Kidney epithelial cell (primary cell): ENCODE measurements at regions not wholly inside any gene's neighbourhood (a gene's known extent, or its start where the extent isn't known, plus 50 kb on each side); places are given as distances from the start of the nearest gene placed in this dataset.

Experiments used
- DNase-seq: peaks from one replicate; pipeline ENCODE4 v3.0.0-alpha.2; 2010; ENCODE audit warnings: low read depth
- H3K27me3 ChIP-seq: 2 replicates; pipeline ENCODE4 v1.6.0; 2011; ENCODE audit warnings: low read length; ENCODE audit not compliant: control insufficient read depth, insufficient read depth
- H3K36me3 ChIP-seq: 2 replicates; pipeline ENCODE4 v1.5.1; 2011; ENCODE audit warnings: low read length; ENCODE audit not compliant: control insufficient read depth, insufficient read depth
- H3K4me3 ChIP-seq: 2 replicates; pipeline ENCODE4 v1.5.1; 2011; ENCODE audit warnings: low read depth, mild to moderate bottlenecking, control low read depth, low read length
- TF ChIP-seq, protein P1 (sequence below): IDR thresholded peaks from 2 replicates; pipeline ENCODE4 v1.5.1; 2011; ENCODE audit warnings: mild to moderate bottlenecking, moderate library complexity, low read length, control low read depth, inconsistent platforms; ENCODE audit not compliant: insufficient read depth, poor library complexity, severe bottlenecking

DNA sequence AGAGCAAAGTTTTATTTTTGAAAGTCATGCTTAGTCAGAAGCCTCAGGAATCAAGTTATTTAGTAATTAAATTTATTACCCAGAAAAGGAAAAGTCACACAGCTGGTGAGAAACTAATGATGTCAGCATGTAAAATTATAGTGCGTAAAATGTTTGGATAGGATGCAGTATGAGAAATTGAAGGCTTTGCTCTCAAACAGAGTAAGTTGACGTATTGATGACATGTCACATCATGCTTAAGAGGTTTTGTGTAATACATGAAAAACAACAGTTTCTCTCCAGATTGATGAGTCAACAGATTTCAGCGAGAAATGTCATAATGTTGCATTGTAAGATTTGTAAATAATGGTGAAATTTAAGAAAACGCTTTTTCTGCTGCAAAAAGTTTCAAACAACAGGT, 769.8 kb downstream of the METTL15 start:
- DNase-seq: peak; percentile 21
- Histone ChIP-seq H3K4me3 (no peak overlapping the region), H3K36me3 (no peaks in the 10 kb centered on the region), H3K27me3 (no peaks in the 10 kb centered on the region)
- TF ChIP-seq, protein P1, sequence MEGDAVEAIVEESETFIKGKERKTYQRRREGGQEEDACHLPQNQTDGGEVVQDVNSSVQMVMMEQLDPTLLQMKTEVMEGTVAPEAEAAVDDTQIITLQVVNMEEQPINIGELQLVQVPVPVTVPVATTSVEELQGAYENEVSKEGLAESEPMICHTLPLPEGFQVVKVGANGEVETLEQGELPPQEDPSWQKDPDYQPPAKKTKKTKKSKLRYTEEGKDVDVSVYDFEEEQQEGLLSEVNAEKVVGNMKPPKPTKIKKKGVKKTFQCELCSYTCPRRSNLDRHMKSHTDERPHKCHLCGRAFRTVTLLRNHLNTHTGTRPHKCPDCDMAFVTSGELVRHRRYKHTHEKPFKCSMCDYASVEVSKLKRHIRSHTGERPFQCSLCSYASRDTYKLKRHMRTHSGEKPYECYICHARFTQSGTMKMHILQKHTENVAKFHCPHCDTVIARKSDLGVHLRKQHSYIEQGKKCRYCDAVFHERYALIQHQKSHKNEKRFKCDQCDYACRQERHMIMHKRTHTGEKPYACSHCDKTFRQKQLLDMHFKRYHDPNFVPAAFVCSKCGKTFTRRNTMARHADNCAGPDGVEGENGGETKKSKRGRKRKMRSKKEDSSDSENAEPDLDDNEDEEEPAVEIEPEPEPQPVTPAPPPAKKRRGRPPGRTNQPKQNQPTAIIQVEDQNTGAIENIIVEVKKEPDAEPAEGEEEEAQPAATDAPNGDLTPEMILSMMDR: no peak

DNA sequence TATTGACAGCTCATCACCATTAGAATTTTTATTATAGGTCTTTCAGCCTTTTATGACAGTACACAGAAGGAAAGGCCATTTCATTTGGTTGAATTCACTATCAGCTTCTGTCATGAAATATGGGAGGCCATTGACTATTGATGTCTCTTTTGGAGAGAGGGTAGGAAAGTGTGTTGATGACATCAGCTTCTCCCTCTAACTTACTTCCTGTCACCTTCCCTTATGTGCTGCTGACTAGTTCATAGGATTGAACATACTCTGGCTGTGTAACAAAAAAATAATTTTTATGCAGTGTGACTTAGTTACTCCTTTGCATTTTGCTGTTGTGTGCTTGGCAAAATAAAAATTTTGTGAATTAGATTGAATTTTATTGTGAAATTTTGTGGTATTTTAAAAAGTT, 769.2 kb downstream of the METTL15 start:
- no peaks in the 10 kb centered on the region for H3K36me3 ChIP-seq
- DNase-seq: no peak
- TF ChIP-seq, protein P1: no peak
- no peaks in the 10 kb centered on the region for H3K27me3 ChIP-seq
- H3K4me3 ChIP-seq: no peak overlapping the region

DNA sequence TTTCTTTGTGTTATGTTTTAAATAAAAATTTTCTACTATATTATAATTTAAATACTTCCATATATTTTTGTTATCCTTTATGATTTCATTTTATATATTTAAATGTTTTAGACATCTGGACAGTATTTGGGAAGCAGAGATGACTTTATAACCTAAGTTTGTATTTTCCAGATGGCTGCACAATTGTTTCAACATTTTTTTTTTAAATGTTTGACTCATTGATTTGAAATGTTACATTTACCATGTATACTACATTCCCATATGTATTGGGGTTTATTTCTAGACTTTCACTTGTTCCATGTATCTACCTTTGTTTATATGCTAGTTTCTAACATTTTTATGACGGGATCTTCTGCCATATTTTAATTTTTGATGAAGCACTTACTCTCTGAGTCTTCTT, 766.5 kb downstream of the METTL15 start:
- Histone ChIP-seq H3K4me3 (no peak overlapping the region), H3K27me3 (no peaks in the 10 kb centered on the region), H3K36me3 (no peaks in the 10 kb centered on the region)
- DNase-seq: no peak
- TF ChIP-seq, protein P1: no peak

DNA sequence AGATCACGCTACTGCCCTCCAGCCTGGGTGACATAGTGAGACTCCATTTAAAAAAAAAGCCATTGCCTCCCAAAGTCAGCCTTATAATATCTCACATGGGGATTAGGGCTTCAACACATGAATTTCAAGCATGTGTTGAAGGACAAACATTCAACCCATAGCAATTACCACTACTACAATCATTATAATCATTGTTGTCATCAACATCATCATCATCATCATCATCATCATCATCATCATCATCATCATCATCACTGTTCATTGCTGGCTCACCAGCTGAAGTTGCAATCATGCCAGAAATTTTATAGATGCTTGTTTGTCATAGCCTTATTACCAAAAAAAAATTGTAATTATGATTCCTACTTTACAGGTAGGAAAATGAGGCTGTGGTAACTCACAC, 762.9 kb downstream of the METTL15 start:
- Histone ChIP-seq H3K27me3 (no peaks in the 10 kb centered on the region), H3K4me3 (no peak overlapping the region), H3K36me3 (no peaks in the 10 kb centered on the region)
- DNase-seq: no peak
- TF ChIP-seq, protein P1: no peak

DNA sequence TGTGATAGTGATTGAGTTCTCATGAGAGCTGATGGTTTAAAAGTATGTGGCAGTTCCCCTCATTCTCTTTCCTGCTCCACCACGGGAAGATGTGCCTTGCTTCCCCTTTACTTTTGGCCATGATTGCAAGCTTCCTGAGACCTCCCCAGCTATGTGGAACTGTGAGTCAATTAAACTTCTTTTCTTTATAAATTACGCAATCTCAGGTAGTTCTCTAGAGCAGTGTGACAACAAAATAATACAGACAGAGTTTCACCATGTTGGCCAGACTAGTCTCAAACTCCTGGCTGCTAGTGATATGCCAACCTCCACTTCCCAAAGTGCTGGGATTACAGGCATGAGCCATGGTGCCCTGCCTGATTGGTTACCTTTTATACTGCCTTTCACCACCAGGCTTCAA, 755.2 kb downstream of the METTL15 start:
- no peak for DNase-seq
- TF ChIP-seq, protein P1: no peak
- no peaks in the 10 kb centered on the region for H3K36me3 ChIP-seq
- no peak overlapping the region for H3K4me3 ChIP-seq
- no peaks in the 10 kb centered on the region for H3K27me3 ChIP-seq

DNA sequence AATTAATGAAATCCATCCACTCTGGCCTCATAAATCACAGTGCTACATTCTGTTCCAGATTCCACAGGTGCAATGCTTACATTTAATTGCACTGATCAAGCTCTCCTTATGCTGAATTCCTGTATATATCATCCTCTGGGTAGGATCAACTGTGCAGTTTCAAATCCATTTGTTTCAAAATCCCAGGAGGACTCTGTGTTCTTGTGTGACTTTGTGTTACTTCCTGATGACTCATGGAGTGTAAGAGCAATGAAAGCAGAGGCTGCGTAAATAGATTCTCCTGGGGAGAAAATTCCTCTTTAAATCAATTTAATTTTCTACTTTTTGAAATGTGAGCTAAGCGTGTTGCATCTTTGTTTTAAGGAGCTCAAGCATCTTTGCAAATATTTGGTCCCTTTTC, 752.7 kb downstream of the METTL15 start:
- peak; percentile 39 for DNase-seq
- H3K27me3 ChIP-seq: no peaks in the 10 kb centered on the region
- TF ChIP-seq, protein P1: no peak
- H3K36me3 ChIP-seq: no peaks in the 10 kb centered on the region
- H3K4me3 ChIP-seq: no peak overlapping the region
